Ecto neural progenitor cell (in vitro differentiated cells): ENCODE measurements at regions not wholly inside any gene's neighbourhood (a gene's known extent, or its start where the extent isn't known, plus 50 kb on each side); places are given as distances from the start of the nearest gene placed in this dataset.
"Not testable (repeated sequence)": the region's sequence is repeated elsewhere in the genome, so short reads cannot be mapped to it uniquely, and the experiment has no call there.

ENCODE experiments used
- DNase-seq: peaks from one replicate; pipeline ENCODE4 v3.0.0-alpha.2; 2018; ENCODE audit warnings: low spot score

DNA sequence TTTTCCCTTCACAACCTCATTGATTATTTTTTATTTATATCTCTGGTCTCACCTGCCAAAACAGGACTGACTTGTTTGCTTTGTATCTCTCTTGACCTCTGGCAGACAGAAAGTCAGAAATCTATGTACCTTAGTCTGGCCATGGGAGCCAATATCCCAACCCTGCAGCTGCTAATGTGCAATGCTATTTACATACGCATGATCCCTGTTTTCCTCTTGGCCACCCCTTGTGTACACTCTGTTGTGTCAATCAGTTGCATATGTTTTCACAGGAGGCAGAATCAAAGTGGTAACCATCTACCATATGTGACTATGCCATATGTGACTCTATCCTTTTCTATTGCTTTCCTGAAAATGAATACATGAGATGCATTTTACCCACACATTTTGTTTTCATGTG, 688.8 kb downstream of the PLA2G4A start:
- no peak for DNase-seq

DNA sequence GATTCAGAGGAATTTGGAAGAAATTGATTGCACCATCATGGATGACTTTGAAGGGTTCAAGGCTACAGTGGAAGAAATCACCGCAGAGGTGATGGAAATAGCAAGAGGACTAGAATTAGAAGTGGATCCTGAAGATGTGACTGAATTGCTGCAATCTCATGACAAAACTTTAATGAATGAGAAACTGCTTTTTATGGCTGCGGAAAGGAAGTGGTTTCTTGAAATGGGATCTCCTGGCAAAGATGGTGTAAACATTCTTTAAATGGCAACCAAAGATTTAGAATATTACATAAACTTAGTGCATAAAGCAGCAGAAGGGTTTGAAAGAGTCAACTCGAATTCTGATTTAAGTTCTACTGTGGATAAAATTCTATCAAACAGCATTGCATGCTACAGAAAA, 698.6 kb downstream of the PLA2G4A start:
- DNase-seq = no peak

DNA sequence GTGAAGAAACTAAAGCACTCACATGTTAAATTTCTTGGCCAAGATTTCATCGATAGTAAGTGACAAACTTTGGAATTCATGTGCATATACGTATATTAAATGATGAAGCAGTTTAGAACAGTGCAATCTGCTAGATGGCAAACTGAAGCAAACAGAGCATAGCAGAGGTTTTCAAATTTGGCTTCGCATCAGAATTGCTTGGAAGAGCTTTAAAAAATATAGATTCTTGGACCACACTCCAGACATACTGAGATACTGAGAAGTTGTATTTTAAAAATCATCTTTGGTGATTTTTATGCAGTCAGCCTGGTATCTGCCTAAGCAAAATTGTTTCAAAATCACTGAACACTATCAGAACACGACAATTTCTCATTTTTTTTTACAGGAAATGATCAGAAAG, 709.2 kb downstream of the PLA2G4A start:
- no peak for DNase-seq

DNA sequence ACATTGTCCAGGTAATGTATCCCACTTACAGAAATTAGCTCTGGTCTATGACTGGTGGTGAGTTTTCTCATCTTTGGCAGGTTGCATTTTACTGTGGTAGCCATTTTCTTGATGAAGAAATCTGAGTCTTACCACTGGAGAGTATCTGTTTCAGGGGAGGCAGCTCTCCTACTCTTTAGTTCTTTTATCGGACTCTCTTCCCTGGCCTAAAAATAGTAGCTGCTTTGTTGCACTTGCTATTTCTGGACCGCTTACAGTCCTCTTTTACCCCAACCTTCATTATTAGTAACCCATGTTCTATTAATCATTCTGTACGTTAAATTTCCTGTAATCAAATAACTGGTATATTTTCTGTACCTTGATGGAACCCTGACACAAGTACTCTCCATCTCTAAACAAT, 720.8 kb downstream of the PLA2G4A start:
- no peak for DNase-seq

DNA sequence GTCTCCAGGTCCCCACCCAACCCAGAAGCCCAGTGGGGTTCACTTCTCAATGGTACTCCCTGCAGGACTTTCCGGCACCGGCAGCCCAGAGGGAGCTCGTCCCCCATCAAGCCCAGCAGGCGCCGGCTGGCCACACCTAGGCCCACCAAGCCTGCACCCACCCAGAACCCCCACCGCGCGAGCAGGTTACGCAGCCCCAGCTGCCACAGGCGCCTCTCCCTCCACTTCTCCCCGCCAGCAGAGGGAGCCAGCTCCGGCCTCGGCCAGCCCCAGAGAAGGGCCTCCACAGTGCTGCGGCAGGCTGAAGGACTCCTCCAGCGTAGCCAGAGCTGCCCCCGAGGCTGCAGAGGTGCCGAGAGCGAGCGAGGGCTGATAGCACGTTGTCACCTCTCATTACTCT, 722.3 kb downstream of the PLA2G4A start:
- no peak for DNase-seq

- DNase-seq = no peak
Observed at GRCh38 chr1:187563191-187563590, 734.4 kb downstream of the PLA2G4A start.

DNA sequence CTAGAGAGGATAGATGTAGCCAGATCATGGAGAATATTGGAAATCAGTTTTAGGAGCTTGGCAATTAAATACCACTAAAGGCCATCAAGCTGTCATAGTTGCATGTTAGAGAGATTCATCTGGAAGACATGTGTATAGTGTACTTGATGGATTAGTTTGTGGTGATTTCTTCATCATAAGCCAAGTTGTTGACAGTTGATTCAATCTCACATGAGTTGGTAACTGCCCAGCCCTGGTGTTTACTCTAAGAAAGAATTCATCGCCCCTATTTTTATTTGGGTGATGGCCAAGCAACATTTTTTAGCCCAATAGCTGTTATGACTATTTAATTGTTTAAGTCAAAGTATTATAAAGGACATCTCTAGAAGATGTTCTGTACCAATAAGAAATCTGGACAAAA, 737.6 kb downstream of the PLA2G4A start:
- no peak for DNase-seq

- no peak for DNase-seq
Observed at GRCh38 chr1:187568067-187568466, 739.3 kb downstream of the PLA2G4A start.

DNA sequence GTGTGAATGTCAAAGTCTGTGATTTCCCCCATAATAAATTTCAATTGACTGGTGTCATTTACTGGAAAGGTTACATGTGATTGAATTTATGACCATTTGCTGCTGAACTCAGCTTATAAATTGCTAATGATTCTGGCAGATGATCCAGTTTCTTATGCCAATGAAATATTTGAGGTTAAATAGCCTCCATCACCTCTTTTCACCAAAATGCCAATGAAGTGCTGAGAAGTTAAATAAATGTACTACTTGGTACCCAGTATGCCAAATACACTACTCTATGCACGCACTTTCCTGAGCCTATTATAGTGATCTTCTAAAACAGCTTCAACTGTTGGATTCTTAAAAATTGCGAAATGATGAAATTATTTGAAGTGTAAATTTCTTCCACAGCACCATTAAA, 741.4 kb downstream of the PLA2G4A start:
- DNase-seq = no peak

DNA sequence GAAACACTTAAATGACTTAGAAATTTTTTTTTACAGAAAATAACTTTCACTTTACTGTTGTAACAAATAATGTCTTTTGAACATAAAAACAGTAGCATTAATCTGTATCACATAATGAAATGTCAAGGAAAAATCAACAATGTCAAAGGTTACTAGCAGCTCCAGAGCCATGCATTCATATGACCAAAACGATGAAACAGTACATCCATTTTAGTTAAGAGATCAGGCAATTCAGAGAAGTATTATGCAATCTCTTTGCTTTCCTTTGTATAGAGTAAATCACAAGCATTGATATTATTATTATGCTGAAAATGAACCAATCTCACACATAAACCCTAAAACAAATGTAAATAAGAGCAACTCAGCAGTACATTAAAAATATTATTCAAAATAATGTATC, 748.9 kb downstream of the PLA2G4A start:
- no peak for DNase-seq

DNA sequence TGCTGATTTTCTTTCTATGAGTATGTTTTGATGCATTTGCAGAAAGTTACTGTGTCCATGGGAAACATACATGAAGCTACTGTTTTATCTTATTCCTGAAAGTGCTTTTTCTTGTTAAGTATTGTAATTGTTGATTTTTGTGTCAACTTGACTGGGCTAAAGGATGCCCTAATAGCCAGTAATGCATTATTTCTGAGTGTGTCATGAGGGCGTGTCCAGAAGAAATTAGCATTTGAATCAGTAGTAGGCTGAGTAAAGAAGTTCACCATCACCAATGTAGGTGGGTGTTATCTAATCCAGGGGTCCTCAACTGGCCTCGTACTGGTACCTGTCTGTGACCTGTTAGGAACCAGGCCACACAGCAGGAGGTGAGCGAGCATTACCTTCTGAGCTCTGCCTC, 760.2 kb downstream of the PLA2G4A start:
- DNase-seq = no peak

GRCh38 chr1:187605736-187606135, 777.0 kb downstream of the PLA2G4A start:
- no peak for DNase-seq

- DNase-seq = not testable (repeated sequence)
Observed at GRCh38 chr1:187615853-187616735, 787.3 kb downstream of the PLA2G4A start.

- DNase-seq = not testable (repeated sequence)
Observed at GRCh38 chr1:187616830-187617229, 788.1 kb downstream of the PLA2G4A start.

DNA sequence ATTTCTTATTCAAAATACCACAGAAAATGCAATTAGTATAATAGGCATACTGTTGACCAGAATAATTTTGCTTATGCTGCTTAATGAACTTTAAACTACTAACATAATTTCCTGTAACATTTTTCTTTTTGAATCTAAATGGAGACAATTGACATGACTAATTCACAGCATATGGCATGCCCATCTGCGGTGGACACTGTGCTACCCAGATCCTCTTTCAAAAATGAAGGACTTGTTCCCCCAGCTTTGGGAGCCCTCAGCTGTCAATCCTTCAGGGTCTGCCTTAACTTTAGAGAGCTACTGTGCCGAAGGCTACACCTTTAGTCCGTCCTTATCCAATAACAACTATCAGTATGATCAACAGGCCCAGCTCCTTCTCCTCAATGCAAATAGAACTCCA, 789.0 kb downstream of the PLA2G4A start:
- no peak for DNase-seq

DNA sequence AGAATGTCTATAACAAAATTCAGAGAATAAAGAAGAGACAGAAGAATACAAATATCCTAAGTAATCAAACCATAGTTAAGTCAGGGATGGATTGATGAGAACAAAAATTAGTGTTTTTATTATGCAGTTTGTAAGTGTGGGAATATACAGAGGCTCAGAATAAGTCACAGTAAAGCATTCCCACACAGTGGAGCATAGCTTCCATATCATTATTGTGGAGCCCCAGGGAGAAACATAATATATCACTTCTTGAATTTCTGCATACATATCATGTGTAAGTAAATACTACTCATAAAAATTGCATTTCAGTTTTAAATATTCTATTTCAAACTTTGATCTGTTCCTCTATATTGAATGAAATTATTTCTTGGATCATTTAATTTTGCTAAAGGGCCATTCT, 790.4 kb downstream of the PLA2G4A start:
- DNase-seq = no peak

DNA sequence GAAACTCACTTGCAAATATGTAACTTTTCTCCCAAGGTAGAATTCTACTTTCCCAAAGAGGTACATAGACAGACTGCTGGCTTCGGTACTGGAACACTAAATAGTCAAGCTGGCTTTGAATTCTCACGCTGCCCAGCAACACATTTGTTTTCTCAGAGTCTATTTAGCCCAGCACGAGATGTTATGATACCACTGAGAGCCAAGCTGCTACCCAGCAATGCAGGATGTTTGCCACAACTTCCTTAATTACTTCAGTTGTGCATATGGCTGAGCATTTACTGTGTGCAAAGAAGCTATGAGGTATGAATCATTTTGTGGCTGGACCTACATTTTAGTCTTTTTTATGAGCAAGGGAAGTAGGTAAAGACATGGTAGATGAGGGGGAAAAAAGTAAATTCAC, 793.2 kb downstream of the PLA2G4A start:
- no peak for DNase-seq

- DNase-seq = no peak
Observed at GRCh38 chr1:187622545-187622944, 793.8 kb downstream of the PLA2G4A start.

DNA sequence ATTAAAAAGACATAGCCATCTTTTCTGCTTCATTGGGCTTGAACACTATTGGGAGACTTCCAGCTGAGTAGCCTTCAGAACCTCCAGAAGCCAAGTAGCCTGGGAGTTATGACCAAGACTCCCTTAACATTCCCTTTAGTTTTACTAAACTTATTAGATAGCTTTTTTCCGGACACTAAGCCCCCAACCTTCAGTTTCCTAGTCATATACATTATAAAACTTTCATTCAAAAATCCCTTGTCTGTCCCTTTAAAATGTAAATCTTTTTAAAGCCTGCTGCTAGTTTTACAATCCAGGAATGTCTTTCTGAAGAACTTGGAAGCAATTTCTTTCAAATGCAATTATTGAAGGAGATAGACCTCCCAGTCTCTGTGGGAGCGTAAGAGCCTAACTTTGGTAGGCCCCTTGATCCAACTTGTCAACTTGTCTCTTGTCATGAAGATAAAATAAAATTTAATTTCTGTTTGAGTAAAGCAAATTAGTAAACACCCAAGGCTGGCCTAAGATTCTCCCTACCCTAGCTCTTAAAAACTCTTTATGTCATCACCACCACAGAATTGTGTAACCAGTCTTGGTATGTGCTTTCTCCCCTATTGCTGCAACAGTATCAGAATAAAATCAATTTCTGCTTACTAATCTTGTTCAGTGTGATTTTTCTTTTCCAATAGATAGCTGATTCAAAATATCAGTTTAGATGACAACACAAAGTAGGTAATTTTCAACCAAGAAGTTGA, 796.2 kb downstream of the PLA2G4A start:
- no peak for DNase-seq

GRCh38 chr1:187626056-187626455, 797.3 kb downstream of the PLA2G4A start:
- DNase-seq = no peak

GRCh38 chr1:187627516-187627915, 798.8 kb downstream of the PLA2G4A start:
- DNase-seq = no peak

DNA sequence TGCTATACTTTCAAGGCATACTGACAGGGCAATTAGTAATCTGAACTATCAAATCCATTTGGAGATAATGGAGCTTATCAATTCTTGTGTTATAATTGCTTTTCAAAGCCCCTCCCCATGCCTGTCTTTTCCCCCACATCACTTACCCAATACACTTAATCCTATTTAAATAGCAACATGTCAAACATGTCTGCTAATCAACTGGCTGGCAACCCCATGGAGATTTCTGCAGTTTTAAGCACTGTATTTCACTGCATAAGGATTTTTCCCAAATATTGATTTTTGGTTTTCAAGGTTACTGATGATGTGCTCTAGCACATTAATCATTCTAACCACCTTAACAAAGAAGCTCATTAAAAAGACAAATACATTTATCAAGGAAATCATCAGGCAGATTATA, 800.3 kb downstream of the PLA2G4A start:
- no peak for DNase-seq

DNA sequence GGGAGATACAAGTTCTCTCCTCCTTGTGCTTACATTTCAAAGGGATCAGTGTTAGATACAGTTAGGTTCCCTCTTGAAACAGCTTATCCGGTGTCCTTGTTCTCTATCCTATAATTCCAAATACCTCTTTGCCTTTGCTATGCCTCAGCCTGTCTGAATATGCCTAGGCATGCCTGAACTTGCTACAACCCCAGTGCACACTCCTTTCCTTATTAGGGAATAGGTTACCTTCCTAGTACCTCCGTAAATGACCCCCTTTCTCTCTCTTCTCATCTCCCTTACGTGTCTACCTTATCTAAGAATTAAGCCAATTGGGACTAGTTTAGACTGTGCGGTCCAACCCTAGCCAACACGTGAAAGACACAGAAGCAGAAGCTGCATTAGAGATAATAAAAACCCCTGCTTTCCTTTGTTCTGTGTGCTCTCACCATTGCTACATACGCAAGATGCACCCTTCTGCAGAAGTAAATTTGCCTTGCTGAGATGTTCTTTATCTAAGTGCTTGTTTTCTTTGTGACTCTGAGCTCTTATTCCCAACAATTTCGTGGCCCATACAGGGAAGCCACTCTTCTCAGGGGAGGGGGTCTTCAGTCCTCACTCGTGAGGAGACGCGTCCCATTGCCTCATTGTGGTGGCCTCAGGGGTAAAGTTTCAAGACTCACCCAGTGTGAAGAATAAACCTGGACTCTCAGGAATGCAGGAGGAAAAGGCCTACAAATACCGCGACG, 802.1 kb downstream of the PLA2G4A start:
- no peak for DNase-seq
